GM12878 (cell line): ENCODE measurements at regions not wholly inside any gene's neighbourhood (a gene's known extent, or its start where the extent isn't known, plus 50 kb on each side); places are given as distances from the start of the nearest gene placed in this dataset.

Source experiments
- ATAC-seq: fragments of 200-7000 bp; cut with Tn5 transposase; 3 replicates; pipeline ENCODE4 v1.9.1; 2020; ENCODE audit warnings: mild to moderate bottlenecking, moderate library complexity
- BruUV-seq: library from RNA; stranded (reverse); fragments of 400-500 nt; replicated peaks from 2 replicates; lab custom pipeline; 2021; lab: Mats Ljungman, UMichigan
- CTCF ChIA-PET: fragments of 300-600 bp; sonication (Branson Sonifier 250); formaldehyde crosslinking; extraction: SDS; loops from one replicate; lab custom pipeline; 2021; ENCODE audit warnings: inconsistent platforms; lab: Yijun Ruan, JAX
- POLR2A ChIA-PET: fragments of 350-600 bp; formaldehyde crosslinking; extraction: SDS; loops from one replicate; lab custom pipeline; 2021; ENCODE audit warnings: inconsistent platforms; lab: Charles Lee
- RAD21 ChIA-PET: fragments of 300-600 bp; sonication (Branson Sonifier 250); formaldehyde crosslinking; loops from one replicate; lab custom pipeline; 2023; ENCODE audit warnings: antibody characterized with exemption; ENCODE audit not compliant: unreplicated experiment; lab: Charles Lee
- SMC1A ChIA-PET: fragments of 300-600 bp; sonication (Branson Sonifier 250); formaldehyde crosslinking; loops from one replicate; lab custom pipeline; 2023; ENCODE audit not compliant: unreplicated experiment, uncharacterized antibody; lab: Charles Lee
- DNase-seq: peaks from one replicate; pipeline ENCODE4 v3.0.0-alpha.2; 2011; ENCODE audit warnings: low read depth, low spot score
- FAIRE-seq: peaks from 3 replicates; lab custom pipeline; 2011; peaks lifted over from hg19 to GRCh38; lab: Jason Lieb, UNC
- H2AFZ ChIP-seq: 2 replicates; pipeline ENCODE4 v1.6.0; 2011; ENCODE audit warnings: low read depth, low read length, control low read depth; ENCODE audit not compliant: control insufficient read depth
- H3K27ac ChIP-seq: 2 replicates; pipeline ENCODE4 v1.5.1; 2011; ENCODE audit warnings: control low read depth; ENCODE audit not compliant: control insufficient read depth, insufficient read depth
- H3K27me3 ChIP-seq, 2 experiments: replicated peaks in 1 of 2; 2 replicates each; pipeline versions ENCODE4 v1.6.0 to v1.6.1; 2011; ENCODE audit warnings: low read length in 1 of 2; ENCODE audit not compliant: control insufficient read depth in 2 of 2, insufficient read depth in 2 of 2
- H3K36me3 ChIP-seq, 2 experiments: 2 replicates each; pipeline ENCODE4 v1.5.1; 2011; ENCODE audit warnings: low read length in 1 of 2; ENCODE audit not compliant: control insufficient read depth in 2 of 2, insufficient read depth in 2 of 2
- H3K4me1 ChIP-seq: 2 replicates; pipeline ENCODE4 v1.6.1; 2011; ENCODE audit warnings: mild to moderate bottlenecking, low read length, moderate library complexity, mixed read lengths; ENCODE audit not compliant: control insufficient read depth, insufficient read depth
- H3K4me2 ChIP-seq: 2 replicates; pipeline ENCODE4 v1.6.0; 2011; ENCODE audit warnings: control low read depth; ENCODE audit not compliant: control insufficient read depth, insufficient read depth
- H3K4me3 ChIP-seq: fragments of 200-600 bp; sonication (generic); 2 replicates; pipeline ENCODE4 v1.5.1; 2016
- H3K79me2 ChIP-seq: 2 replicates; pipeline ENCODE4 v1.6.0; 2011; ENCODE audit warnings: low read length; ENCODE audit not compliant: control insufficient read depth, insufficient read depth
- H3K9ac ChIP-seq: 2 replicates; pipeline ENCODE4 v1.8.0; 2011; ENCODE audit warnings: low read length, control low read depth, mixed read lengths; ENCODE audit not compliant: control insufficient read depth, insufficient read depth
- H3K9me3 ChIP-seq: replicated peaks from 3 replicates; pipeline ENCODE4 v1.5.1; 2011; ENCODE audit warnings: mild to moderate bottlenecking, low read length; ENCODE audit not compliant: control insufficient read depth, insufficient read depth
- H4K20me1 ChIP-seq: 2 replicates; pipeline ENCODE4 v1.6.0; 2011; ENCODE audit not compliant: control insufficient read depth, insufficient read depth
- BHLHE40 ChIP-seq, 2 experiments: fragments of 450-650 bp in 1 of 2; IDR thresholded peaks; 2 replicates each; pipeline ENCODE4 v1.6.1; 2011 to 2017; ENCODE audit warnings: low read depth in 2 of 2, borderline replicate concordance in 1 of 2, improper control_type of control experiment in 1 of 2, low read length in 1 of 2, mild to moderate bottlenecking in 1 of 2
- BMI1 ChIP-seq: fragments of 450-650 bp; IDR thresholded peaks from 2 replicates; pipeline ENCODE4 v1.6.1; 2016; ENCODE audit warnings: mild to moderate bottlenecking, moderate library complexity, borderline replicate concordance
- EED ChIP-seq: sonication (generic); IDR thresholded peaks from 2 replicates; pipeline ENCODE4 v1.6.1; 2016; ENCODE audit warnings: antibody characterized with exemption, low read depth
- ELK1 ChIP-seq: IDR thresholded peaks from 2 replicates; pipeline ENCODE4 v1.6.1; 2012; ENCODE audit warnings: low read depth, low read length, improper control_type of control experiment
- GATAD2B ChIP-seq: fragments of 450-650 bp; conservative IDR thresholded peaks from 2 replicates; pipeline ENCODE4 v1.6.1; 2017; ENCODE audit warnings: low read depth, mild to moderate bottlenecking, moderate library complexity
- JUNB ChIP-seq: IDR thresholded peaks from 2 replicates; pipeline ENCODE4 v1.6.1; 2016; ENCODE audit warnings: antibody characterized with exemption, mild to moderate bottlenecking
- NFIC ChIP-seq: IDR thresholded peaks from 2 replicates; pipeline ENCODE4 v1.6.1; 2012; ENCODE audit warnings: low read depth, mild to moderate bottlenecking, inconsistent platforms, low read length, moderate library complexity
- NR2F1 ChIP-seq: fragments of 450-650 bp; conservative IDR thresholded peaks from 2 replicates; pipeline ENCODE4 v1.6.1; 2017; ENCODE audit warnings: mild to moderate bottlenecking
- POU2F2 ChIP-seq: IDR thresholded peaks from 3 replicates; pipeline ENCODE4 v1.6.1; 2011; ENCODE audit warnings: low read depth, mild to moderate bottlenecking, low read length, borderline replicate concordance
- REST ChIP-seq: IDR thresholded peaks from 2 replicates; pipeline ENCODE4 v1.6.1; 2012; ENCODE audit warnings: mild to moderate bottlenecking, low read depth, low read length
- SPI1 ChIP-seq: IDR thresholded peaks from 2 replicates; pipeline ENCODE4 v1.6.1; 2011; ENCODE audit warnings: low read depth, mild to moderate bottlenecking, low read length, moderate library complexity, borderline replicate concordance; ENCODE audit not compliant: insufficient read depth
- SREBF2 ChIP-seq: IDR thresholded peaks from 2 replicates; pipeline ENCODE4 v1.6.1; 2012; ENCODE audit warnings: mild to moderate bottlenecking, low read length
- TBL1XR1 ChIP-seq: IDR thresholded peaks from 2 replicates; pipeline ENCODE4 v1.6.1; 2012; ENCODE audit warnings: low read depth, low read length, improper control_type of control experiment
- TCF3 ChIP-seq: IDR thresholded peaks from 2 replicates; pipeline ENCODE4 v1.6.1; 2012; ENCODE audit warnings: low read depth, mild to moderate bottlenecking, low read length, borderline replicate concordance; ENCODE audit not compliant: insufficient read depth
- WGBS: methylation state at CpG from one replicate; pipeline ENCODE4 v1.1.6; 2016; ENCODE audit warnings: low lambda C conversion rate; ENCODE audit not compliant: insufficient replicate concordance, insufficient coverage; ENCODE audit errors: missing lambda C conversion rate; 5-methylcytosine and 5-hydroxymethylcytosine counted together
- in situ Hi-C: fragments of 300-500 bp; cut with MboI; formaldehyde crosslinking; loops from 9 replicates; pipeline ENCODE4 v1.14.3; 2018; ENCODE audit warnings: mixed read lengths
- intact Hi-C: fragments of 100-400 bp; cut with micrococcal nuclease; formaldehyde crosslinking; loops from one replicate; pipeline ENCODE4 v1.14.2; 2022; ENCODE audit not compliant: unreplicated experiment

- FAIRE-seq (no peak), DNase-seq (no peak), ATAC-seq (no peak)
- SMC1A ChIA-PET, result no interaction called here
- BruUV-seq, result no TSS peak
- RAD21 ChIA-PET, result no interaction called here
- in situ Hi-C loops, result no loop called here
- Histone ChIP-seq H2AFZ (no peak overlapping the region), H4K20me1 (no peaks in the 10 kb centered on the region), H3K27me3 (no peaks in the 10 kb centered on the region), H3K36me3 (no peaks in the 10 kb centered on the region), H3K9ac (no peak overlapping the region), H3K79me2 (no peaks in the 10 kb centered on the region), H3K4me1 (peaks cover 3% of the 10 kb centered on the region; the same call in 1 of the 2 replicates), H3K27ac (no peak overlapping the region)
- CTCF ChIA-PET, result no interaction called here
- POLR2A ChIA-PET, result no interaction called here
- intact Hi-C loops, result no loop called here
- TF ChIP-seq TCF3 (no peak), BHLHE40 (IDR thresholded peaks at IDR 0.05; ENCODE audit: borderline replicate concordance in 1 of 2, low read depth in 2 of 2, low read length in 1 of 2) (no peak), POU2F2 (no peak), JUNB (no peak), GATAD2B (no peak), TBL1XR1 (no peak), SPI1 (no peak)
- TF ChIP-seq, all 136 proteins: peak for 0
- WGBS, result 70% methylated on average over 7 of the region's 7 CpGs
- Histone ChIP-seq H3K4me2 (no peak overlapping the region), H3K9me3 (no peaks in the 10 kb centered on the region), H3K4me3 (no peak overlapping the region)
These were observed 78.5 kb upstream of the FBRSL1 start for GRCh38 chr12:132411457-132411856.

- ChIA-PET POLR2A (no interaction called here), CTCF (no interaction called here)
- WGBS, result 81% methylated on average over 12 of the region's 14 CpGs
- TF ChIP-seq ELK1 (no peak), NR2F1 (no peak), BMI1 (no peak), NFIC (no peak), EED (no peak), REST (no peak), SREBF2 (no peak)
These were observed 79.1 kb upstream of the FBRSL1 start for GRCh38 chr12:132410849-132411248.

More at GRCh38 chr12:132410849-132411248, 79.1 kb upstream of the FBRSL1 start:
- in situ Hi-C loops (no loop called here), intact Hi-C loops (no loop called here)
- no peaks in the 10 kb centered on the region for H3K79me2 ChIP-seq
- H3K9ac ChIP-seq, result no peak overlapping the region
- ATAC-seq (no peak), FAIRE-seq (no peak), DNase-seq (no peak)
- H3K27ac ChIP-seq, result no peak overlapping the region
- no peaks in the 10 kb centered on the region for H4K20me1 ChIP-seq
- no peaks in the 10 kb centered on the region for H3K9me3 ChIP-seq
- H3K4me1 ChIP-seq, result peaks cover 3% of the 10 kb centered on the region; the same call in 1 of the 2 replicates
- no peak overlapping the region for H2AFZ ChIP-seq
- BruUV-seq, result no TSS peak
- no peaks in the 10 kb centered on the region for H3K27me3 ChIP-seq
- H3K36me3 ChIP-seq, result no peaks in the 10 kb centered on the region
- ChIA-PET SMC1A (no interaction called here), RAD21 (no interaction called here)
- no peak overlapping the region for H3K4me3 ChIP-seq
- no peak overlapping the region for H3K4me2 ChIP-seq
